ENCODE measurements at regions not wholly inside any gene's neighbourhood (a gene's known extent, or its start where the extent isn't known, plus 50 kb on each side); places are given as distances from the start of the nearest gene placed in this dataset.
"Not testable (repeated sequence)": the region's sequence is repeated elsewhere in the genome, so short reads cannot be mapped to it uniquely, and the experiment has no call there.

DNA sequence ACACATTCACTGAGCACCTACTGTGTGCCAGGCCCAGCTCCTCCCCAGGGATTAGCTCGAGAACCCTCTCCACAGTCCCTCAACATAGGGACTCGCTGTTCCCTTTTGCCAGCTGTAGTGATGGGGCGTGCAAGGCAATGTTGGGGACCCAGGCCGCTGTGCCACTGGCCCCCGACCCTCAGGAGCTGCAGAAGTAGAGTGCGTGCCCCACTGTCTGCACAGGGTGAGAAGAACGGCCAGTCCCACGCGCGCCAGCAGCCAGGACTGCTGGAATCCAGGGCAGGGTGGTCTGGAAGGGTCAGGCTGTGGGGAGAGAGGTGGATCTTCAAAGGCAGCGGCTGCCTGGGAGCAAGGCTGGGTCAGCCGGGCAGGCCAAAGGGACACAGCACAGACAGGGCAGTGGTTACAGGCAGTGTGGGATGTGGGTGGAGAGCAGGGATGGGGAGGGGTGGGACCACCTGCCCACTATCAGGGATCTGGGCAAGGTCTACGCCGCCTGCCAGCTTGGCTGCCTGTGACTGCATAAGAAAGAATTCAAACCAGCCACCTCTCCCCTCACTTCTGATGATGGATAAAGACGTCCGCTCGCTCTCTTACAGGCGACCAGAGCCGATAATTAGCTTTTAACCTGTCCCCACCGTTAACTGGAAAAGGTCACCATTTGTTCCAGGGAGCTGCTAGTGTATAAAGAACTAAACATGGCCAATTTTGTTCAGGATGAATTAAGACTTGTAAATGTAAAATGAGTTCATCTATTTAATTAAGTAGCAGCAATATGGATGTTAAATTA lies 86.7 kb upstream of the GSE1 start:
- no peak for DNase-seq

DNA sequence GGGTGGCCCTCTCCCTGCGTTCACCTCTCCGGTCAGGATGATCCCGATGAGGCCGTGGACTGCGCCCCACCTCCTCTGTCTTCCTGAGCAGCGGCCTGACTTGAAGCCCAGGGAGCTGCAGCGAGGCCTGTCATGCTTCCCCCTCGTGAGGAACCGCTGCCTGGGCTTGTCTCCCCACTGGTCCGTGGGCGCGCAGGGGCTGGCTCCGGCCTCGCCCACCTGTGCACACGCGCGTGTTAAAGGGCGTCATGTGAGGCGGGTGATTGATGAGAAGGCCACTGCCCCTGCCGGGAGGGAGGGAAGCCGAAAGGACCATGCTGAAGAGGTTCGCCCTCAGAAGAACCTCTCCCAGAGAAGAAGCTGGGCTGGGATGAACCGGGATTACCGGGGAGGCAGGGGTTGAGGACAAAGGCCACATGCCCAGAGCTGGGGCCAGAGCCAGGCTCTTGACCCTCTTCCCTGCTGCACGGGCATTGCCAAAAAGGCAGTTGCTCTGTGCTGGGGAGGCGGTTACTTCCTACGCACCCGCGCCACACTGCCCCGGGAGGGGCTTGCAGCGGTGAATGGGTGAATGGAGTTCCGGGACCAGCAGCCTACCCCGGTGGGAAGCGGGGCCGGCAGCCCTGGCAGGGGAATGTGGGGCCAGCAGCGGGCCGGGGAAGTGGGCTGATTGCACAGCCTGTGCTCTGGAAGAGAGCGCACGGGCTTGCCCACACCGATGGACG lies 85.9 kb upstream of the GSE1 start:
- DNase-seq, result no peak

DNA sequence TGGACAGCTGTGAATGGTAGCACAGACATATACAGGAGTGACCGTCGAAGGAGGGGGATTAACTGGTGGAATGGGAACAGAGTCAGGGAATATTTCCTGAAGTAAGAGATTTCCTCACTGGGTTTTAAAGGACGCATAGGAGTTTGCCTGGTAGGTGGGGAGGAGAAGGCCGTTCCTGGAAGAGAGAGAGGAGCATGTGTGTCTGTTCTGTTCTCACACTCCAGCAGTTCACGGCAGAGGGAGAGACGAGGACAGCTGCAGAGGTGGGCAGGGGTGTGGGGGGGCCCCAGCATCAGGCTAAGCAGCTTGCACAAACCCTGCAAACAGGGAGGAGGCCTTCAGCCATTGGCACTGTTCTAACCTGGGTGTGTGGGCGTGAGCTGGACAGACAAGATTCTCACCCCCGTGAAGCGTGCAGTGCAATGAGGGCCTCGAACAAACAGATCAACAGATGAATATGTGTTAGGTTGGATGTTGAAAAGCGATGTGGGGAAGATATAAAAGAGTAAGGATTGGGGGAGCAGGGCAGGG lies 85.3 kb upstream of the GSE1 start:
- DNase-seq, result no peak

DNA sequence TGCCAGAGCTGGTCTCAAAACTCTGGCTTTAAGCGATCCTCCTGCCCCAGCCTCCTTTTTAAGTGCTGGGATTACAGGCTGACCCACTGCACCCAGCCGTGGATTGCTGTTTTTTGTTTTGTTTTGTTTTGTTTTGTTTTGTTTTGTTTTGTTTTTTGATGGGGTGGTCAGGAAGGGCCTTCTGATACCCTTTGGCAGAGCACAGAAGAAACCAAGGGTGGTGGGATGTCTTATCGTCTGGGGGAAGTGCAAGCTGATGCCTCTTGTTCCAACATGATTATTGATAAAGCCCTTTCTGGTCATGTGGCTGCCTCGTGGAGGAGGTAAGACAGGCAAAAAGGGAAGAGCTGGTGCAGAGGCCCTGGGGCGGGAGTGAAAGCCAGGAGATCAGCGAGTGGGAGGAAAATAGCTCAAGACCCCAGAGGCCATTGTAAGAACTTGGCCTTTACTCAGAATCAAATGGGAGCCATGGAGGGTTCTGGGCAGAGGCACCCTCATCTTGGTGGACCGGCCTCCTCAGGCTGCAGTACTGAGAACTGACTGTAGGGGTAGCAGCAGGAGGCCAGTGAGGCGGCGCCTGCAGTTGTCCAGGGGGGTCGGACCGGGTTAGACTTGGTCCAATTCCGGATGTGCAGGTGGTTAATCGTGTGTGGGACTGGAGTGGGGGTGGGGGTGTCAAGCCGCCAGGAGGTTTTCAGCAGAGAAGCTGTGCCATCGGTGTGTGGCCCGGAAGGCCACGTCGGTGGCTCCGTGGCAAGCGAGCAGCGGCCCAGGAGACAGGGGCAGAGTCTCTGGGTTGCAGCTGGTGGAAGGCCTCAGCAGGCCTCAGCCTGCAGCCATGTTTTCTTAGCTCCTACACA lies 84.4 kb upstream of the GSE1 start:
- DNase-seq, result no peak

DNA sequence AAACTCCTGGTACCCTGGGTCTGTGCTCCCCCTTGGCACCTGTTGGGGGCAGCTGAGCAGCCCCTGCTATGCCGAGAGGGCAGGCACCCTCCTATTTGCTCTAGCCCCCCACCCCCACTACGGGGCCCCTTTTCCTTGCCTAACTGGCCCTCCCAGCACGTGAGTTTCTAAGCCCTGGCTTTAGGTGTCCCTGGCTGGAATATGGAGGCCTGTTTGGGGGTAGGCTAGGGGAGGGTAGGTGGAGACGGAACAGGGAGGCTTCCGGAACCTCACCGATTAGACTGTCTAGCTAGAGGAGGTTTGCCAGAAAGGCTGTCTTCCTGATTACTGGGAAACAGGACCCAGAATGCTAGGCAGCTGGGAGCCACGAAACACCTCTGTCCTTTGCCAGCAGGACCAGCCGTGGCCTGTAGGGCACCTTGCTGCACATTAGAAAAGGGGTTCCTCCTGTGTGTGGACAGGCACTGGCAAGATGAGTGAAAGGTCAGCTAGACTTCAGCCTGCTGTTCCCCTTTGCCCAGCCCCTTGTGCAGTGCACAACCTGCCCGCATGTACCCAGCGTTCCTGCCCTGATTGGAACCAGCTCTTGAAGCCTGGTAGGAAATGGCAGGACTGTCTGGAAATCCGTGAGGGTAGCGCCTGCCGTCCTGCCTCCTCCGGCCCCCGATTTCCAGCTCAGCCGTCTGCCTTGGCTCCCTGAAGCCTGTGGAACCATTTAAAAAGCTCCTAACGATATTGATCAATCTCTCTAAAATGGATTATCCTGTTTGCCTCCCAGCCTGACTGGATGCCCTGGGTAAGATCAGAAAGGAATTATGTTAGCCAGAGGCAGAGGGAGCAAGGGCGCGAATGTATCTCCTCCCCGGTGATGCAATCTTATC lies 83.4 kb upstream of the GSE1 start:
- DNase-seq, result no peak

DNA sequence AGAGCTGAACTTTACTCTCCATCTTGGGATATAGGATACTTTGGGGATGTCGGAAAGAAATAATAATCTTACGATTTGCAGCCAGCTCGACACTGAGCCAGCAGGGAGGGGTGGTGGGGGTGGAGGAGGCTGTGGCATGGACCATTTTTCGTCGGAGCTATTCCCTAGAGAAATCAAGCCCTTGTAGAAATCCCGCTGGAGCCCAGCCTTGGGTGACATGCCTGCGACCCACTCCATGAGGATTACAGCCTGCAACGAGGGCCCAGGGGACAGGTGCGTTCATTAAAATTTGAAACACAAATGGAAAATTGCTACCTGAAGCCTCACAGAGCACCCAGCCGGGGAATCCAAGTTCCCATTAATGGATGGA lies 82.8 kb upstream of the GSE1 start:
- no peak for DNase-seq

DNA sequence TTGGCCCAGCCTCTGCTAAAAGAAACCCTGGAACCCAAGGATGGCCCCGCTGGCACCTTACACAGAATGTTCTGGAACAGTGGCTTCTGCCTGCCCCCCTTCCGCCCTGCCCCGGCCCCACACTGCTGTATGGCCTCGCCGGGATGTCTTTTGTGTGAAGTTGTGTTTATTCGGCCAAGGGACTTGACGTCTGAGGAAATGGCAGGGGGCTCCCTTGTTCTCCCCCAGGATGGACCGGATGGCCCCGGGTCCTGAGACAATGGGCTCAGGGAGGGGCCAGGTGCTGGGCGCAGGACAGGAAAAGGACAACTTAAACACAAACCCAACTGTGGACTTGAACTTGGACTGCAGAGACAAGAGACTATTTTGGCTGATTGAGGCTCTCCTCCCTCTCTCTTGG lies 81.6 kb upstream of the GSE1 start:
- DNase-seq, result no peak

DNA sequence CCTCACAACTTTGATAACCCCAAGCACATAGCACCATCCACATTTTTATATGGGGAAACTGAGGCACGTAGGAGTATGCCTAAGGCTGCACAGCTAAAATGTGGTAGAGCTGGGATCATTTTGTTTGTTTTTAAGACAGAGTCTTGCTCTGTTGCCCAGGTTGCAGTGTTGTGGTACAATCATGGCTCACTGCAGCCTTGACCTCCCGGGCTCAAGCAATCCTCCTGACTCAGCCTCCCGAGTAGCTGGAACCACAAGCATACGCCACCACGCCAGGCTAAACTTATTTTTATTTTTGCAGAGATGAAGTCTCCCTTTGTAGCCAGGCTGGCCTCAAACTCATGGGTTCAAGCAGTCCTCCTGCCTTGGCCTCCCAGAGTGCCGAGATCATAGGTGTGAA lies 81.0 kb upstream of the GSE1 start:
- no peak for DNase-seq

DNA sequence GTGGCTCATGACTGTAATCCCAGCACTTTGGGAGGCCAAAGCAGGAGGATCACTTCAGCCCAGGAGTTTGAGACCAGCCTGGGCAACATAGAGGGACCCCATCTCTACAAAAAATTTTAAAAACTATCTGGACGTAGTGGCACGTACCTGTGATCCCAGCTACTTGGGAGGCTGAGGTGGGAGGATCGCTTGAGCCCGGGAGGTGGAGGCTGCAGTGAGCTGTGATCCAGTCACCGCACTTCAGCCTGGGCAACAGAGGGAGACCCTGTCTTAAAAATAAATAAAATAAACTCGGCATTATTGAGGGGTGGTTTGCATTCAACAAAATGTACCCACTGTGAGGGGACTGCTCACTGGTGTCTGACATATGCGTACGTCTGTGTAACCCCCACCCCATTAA lies 79.5 kb upstream of the GSE1 start:
- not testable (repeated sequence) for DNase-seq

DNA sequence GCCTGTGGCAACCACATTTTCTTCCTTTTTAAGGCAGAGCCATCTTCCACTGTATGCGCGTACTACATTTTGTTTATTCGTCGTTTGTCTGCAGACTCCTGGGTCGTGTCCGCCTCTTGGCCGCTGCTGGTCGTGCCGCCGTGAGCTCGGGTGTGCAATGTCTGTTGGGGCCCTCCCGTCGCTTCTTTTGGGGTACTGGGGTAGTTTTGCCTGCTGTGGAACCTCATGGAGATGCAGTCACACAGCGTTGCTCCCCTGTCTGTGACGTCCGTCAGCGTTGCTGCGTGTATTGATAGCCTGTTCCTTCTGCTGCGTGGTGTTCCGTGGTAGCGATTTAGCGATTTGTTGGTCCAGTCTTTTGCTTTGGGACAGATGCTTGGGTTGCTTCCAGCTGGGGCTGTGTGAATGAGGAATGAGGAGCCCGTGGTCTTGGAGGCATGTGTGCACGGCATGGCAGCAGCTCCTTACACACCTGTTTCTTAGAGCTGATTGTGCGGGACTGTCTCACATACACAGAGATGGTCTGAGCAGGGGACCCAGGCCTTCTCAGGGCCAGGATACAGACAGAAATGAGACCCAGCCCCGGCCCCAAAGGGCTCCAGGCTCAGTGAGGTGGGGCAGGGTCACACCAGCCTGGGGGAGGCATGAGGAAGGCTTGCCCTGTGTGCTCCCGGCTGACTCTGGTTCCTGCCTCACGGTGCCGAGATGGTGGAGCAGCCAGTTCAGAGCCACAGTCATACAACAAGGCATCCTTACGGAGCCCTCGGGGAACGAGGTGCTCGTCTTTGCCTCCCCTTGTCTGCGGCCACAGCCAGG lies 78.4 kb upstream of the GSE1 start:
- no peak for DNase-seq

DNA sequence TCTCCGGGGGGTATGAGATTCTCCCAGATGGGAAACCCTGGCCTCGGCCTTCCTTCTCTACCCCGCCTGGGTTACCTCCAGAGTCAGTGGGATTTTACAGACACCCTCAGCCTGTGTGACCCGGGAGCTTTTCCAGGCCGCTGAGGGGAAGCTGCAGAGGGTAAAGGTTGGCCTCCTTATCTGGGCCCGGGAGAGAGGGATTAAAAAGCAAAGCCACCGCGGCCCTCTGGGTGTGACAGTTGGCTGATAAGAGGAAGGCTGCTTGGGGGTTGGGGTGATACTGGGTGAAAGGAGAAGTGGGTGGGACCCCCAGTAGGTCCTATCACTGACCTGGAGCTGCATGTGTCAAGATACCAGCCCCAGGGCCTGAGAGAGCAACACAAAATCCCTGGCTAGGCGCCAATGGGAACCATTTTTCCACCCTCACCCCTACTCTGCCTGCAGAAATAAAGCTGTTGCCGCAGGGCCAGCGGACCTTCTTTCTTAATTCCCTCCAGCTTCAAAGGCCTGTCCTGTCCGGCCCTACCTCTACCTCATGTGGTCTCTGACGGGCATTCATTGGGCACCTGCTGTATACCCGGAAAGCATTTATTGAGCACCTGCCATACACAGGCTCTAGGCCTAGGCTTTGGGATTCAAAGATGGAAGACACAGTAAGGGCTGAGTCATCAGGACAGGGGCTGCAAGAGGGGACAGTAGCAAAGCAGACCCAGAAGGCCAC lies 77.6 kb upstream of the GSE1 start:
- DNase-seq, result peak; percentile 93

DNA sequence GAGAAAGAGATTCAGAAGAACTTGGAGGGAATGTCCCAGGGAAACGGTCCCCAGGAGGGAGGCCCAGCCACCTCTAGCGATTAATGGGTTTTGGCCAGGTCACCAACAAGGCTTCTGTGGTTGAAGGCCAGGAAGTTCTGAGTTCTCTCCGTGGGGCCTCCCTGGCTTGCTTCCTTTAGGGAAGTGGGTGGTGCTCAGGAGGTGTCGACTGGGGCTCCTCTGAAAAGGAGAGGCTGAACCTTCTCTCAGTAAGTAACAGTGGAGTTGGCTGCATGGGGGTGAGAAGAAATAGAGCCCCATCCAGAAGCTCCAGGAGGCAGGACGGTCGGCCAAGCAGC lies 77.1 kb upstream of the GSE1 start:
- DNase-seq, result peak; percentile 79

DNA sequence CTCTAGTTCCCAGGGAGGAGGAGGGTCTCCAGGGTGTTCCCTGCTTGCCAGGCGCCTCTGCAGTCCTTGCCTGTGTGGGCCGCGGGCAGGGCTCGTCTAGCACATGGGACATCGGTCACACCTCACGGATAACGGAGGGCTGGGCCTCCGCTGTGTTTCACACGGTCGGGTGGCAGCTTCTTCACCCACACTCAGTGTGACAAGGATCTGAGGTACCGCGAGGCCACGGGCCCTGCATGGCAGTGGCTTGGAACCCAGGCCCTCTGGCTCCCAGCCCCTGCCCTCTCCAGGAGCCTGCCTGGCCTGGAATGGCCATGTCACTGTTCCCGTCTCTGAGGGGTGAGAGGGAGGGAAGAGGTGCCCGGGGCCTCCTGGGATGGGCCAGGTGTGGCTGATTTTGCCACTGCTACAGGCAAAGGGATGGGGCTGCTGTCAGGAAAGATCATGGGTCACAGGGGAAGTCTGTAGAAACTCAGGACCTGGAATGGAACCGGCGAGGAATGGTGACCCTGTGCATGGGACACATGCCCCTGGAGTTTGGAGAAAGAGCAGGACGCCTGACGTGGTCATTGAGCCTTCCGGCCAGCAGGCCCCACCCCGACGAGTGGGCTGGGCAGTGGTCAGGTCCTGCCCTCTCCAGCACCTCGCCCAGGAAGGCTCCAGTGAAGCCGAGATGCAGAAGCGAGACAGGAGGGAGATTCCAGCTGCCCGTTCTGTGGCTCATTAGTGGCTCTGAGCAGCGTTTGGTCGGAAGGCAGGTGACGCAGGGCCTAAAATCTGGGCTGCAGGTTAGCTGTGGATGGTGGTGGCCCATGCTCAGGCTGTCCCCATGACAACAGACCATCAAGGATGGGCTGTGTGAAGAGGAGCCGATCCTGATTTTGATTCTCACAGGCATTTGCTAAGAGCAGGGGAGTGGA lies 76.5 kb upstream of the GSE1 start:
- no peak for DNase-seq

DNA sequence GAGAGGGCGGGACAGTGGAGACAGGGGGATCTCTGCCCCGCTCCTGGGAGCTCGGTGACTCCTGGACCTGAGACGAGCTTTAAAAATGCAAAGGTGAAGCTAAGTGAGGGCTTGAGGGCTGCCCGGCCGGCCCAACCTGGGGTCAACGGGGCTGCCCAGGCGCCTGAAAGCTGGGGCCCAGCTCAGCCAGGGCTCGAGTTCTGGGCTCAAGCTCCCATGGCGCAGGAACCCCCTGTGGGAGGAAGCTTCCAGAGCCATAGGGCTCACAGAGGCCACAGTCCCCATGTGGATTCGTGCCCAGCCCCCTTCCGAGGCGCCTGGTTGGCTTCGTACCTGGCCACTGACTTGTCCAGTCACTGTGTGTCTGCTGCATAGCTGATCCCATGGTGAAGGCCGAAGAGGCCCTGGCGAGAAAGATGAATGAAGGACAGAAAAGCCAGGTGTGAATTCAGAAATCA lies 75.8 kb upstream of the GSE1 start:
- no peak for DNase-seq

DNA sequence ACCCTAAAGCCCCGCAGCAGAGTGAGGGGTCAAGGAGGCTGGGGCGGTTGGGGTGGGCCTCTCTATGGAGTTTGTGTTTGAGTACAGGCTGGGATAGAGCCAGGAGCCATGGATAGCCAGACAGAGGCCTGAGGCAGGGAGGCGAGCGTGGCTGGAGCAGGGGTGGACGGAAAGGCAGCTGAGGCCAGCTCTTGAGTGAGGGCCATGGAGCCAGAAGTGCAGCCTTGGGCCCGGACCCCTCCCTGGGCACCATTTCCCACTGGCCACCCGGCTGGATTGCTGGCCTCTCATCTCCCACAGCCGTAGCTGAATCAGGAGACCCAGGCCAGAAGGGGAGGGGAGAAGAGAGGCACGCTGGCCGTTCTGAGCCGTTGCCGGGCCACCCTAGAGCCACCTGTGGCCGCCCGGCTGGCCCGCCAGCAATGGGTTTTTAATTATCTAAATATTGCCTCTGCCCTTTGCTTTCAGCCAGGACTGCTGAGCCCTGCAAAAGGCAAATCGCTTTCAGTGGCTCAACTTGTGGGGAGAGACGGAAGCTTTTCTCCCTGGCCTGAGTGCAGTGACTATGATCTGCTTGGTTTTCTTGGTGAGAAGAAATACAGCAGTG lies 75.2 kb upstream of the GSE1 start:
- no peak for DNase-seq

DNA sequence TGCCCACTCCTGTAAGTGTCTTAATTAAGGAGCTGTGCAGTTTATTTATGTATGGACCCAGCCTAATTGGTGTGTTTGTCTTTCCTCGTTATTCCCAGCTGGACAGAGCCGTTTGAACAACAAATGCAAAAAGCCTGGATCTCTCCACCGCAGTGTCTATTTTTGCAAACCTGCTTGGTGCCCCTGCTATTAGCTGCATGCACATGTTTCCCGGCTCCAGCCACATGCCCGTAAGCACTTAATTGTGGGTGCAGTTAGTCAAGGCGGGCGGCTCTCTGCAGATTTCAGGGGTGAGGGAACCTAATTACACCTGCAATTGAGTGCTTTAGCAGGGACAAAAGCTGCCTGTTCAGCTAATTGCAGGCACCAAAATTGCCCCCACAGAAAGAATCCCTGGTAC lies 74.0 kb upstream of the GSE1 start:
- DNase-seq, result no peak

DNA sequence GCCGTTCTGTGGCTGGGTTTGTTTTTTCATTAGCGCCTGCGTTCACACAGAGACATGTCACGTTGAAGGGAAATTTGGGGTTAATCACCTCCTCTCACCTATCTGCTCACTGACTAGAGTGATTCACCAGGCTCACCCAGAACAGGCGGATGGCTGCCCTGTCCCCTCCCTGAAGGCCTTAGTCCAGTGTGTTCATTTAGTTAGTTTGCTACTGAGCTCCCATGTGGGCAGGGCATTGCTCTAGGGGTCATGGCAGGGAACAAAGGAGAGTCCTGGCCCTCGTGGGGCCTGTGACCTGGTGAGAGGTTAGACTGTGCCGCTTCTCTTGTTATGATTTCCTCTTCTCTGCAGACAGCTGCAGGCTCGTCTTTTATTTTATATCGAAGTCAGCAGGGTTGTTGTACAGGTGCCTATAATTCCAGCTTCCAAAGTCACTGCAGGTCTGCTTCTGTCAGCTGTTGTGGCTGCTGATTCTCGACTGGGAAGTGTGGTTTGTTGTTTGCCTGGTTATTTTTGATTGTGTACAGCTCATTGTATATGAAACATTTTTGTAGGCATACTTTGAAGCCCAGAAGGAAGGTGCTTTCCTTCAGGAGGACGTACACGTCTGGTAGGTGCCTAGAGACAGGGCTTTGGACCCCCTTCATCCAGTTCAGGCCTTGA lies 73.4 kb upstream of the GSE1 start:
- DNase-seq, result no peak

DNA sequence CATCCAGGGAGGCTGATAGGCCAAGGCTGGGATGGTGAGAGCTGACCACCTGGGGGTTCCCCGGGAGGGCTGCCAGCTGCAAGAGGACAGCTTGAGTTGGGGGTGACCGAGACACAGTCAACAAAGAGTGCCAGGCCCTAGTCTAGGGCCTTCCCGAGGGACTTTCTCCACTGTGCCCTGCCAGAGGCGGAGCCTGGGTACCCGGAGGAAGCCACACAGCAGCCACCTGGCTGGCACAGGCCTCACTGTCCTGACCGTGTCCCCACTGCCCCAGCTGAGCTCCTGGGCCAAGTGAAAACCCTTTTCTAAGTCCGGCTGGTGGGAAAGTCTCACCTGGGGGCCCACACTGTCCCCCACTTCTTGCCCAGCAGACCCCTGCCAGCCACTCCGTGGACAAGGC lies 71.9 kb upstream of the GSE1 start:
- no peak for DNase-seq

DNA sequence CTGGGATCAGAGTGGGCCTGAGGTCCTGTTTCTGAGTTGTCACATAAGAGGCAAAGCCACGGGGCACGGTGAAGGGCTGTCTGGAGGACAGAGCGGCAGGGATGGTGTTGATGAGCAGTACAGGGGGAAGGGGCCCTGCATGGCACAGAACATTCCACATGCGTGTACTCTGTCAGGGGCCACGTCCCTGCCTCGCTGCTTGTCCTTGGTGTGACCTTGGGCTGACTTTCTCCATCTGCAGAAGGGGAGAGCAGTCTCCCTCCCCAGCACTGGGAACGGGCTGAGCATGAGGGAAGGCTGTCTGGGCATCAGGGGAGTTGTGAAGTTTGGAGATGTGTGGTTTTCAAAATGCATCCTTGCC lies 71.5 kb upstream of the GSE1 start:
- no peak for DNase-seq

All from GF-D8 (cell line).